OCI-LY1 (cell line): ENCODE measurements at regions not wholly inside any gene's neighbourhood (a gene's known extent, or its start where the extent isn't known, plus 50 kb on each side); places are given as distances from the start of the nearest gene placed in this dataset.

ENCODE experiments used
- EZH2 ChIP-seq: fragments of 200-600 bp; sonication (generic), shearing (Covaris generic); IDR thresholded peaks from 2 replicates; pipeline ENCODE4 v1.8.0; 2017; ENCODE audit warnings: borderline replicate concordance, mixed run types, mild to moderate bottlenecking, antibody characterized with exemption, low read length, moderate library complexity, mixed read lengths
- TF ChIP-seq, protein P1 (sequence below): fragments of 200-600 bp; sonication (generic), shearing (Covaris generic); IDR thresholded peaks from 2 replicates; pipeline ENCODE4 v1.5.1; 2017; ENCODE audit warnings: mild to moderate bottlenecking, antibody characterized with exemption, low read length, moderate library complexity, mixed read lengths

DNA sequence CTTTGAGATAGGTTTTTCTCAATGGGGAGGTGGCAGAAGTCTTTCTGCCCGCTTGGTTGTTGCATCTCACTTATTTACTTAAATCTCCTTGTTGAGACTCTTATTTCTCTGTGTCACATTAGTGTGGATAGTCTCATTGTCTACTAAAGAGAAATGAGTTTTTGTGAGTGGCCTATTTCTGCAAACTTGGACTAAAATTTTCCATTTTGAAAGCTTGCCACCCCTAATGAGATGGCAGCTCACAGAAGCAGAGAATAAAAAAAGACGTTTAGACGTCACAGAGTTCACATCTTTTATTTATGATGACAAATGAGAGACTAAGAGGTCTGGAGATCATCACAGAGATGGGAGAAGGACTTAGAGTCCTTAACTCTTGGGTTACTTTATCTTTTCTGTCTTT lies 262.7 kb upstream of the PHYHIPL start:
- TF ChIP-seq, protein P1, sequence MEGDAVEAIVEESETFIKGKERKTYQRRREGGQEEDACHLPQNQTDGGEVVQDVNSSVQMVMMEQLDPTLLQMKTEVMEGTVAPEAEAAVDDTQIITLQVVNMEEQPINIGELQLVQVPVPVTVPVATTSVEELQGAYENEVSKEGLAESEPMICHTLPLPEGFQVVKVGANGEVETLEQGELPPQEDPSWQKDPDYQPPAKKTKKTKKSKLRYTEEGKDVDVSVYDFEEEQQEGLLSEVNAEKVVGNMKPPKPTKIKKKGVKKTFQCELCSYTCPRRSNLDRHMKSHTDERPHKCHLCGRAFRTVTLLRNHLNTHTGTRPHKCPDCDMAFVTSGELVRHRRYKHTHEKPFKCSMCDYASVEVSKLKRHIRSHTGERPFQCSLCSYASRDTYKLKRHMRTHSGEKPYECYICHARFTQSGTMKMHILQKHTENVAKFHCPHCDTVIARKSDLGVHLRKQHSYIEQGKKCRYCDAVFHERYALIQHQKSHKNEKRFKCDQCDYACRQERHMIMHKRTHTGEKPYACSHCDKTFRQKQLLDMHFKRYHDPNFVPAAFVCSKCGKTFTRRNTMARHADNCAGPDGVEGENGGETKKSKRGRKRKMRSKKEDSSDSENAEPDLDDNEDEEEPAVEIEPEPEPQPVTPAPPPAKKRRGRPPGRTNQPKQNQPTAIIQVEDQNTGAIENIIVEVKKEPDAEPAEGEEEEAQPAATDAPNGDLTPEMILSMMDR: no peak
- no peak for TF ChIP-seq EZH2
